RWPE1 (cell line): ENCODE measurements at regions not wholly inside any gene's neighbourhood (a gene's known extent, or its start where the extent isn't known, plus 50 kb on each side); places are given as distances from the start of the nearest gene placed in this dataset.
A peak's percentile ranks its signal among the peaks of the same experiment; 100 is the strongest.

Experiments used
- CTCF ChIA-PET: fragments of 350-600 bp; sonication (Branson Sonifier 250); formaldehyde crosslinking; extraction: SDS; loops from one replicate; lab custom pipeline; 2021; lab: Yijun Ruan, JAX
- POLR2A ChIA-PET: fragments of 400-600 bp; formaldehyde crosslinking; extraction: SDS; loops from one replicate; lab custom pipeline; 2020; ENCODE audit warnings: antibody characterized with exemption; ENCODE audit not compliant: low non-redundant PET; lab: Yijun Ruan, JAX
- DNase-seq: peaks from one replicate; pipeline ENCODE4 v3.0.0; 2012; ENCODE audit warnings: low spot score
- H3K27ac ChIP-seq: fragments of 450-650 bp; 2 replicates; pipeline ENCODE4 v1.5.1; 2017
- CTCF ChIP-seq: fragments of 450-650 bp; conservative IDR thresholded peaks from 2 replicates; pipeline ENCODE4 v1.5.1; 2017; ENCODE audit warnings: low read depth, mild to moderate bottlenecking

- CTCF ChIA-PET = interaction anchor here (0.7 to 1.2 kb wide), 2 partner anchors 184 to 216 kb away, joined by 3 read pairs; no protein-coding TSS in a partner anchor
- no peak overlapping the region for H3K27ac ChIP-seq
- no peak for DNase-seq
- POLR2A ChIA-PET = no interaction called here
- 0 out of 2 replicates have a peak, but pooled peaks have one; percentile 11 for TF ChIP-seq CTCF
These were observed 297.8 kb upstream of the FAM241A start for GRCh38 chr4:111847296-111848008.

DNA sequence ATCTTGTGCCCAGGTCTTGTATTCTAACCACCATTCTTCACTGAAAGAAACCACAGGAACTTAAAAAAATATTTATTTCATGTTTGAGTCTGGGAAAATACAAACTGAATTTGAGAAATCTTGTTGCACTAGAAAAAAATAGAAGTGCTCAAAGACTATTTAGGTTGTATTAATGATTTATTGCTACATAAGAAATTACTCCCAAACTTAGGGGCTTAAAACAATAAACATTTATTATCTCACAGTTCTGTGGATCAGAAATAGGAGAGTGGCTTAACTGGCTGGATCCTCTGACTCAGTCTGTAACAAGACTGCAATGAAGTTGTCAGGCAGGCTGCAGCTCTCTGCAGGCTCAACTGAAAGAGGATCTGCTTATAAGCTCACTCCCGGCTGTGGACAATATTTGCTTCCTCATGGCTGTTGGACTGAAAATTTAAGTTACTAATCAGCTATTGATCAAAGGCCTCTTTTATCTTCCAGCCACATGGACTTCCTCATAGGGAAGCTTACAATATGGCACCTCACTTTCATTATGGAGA, 295.4 kb upstream of the FAM241A start:
- CTCF ChIA-PET = no interaction called here
- TF ChIP-seq CTCF = no peak

DNA sequence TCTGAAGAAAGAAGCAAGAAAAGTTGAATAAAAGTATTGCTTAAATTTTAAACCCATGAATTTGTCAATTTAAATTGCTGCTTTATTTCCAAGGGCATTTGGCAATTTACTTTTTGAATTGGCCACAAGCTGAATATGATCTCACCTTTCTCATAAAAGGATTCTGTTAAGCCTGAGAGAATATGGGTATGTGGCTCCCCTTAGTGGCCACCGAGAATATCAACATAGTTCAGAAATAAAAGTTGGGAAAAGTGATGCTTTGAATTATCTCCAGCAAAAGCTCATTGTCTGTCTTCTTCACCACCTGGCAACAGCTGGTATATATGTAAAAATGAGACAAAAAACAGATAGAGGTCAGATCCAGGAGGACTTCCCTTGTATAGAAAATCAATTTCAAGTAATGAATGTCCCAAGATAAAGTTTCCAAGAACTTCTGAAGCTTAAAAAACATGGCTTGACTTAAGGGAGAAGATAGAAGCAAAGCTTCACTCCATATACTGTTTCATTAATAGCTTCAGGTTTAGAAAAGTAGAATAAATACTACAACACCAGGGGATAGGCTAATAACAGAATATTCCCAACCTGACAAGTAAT, 290.7 kb upstream of the FAM241A start:
- no peak overlapping the region for H3K27ac ChIP-seq
- ChIA-PET POLR2A (no interaction called here), CTCF (interaction anchor here (0.6 to 2.3 kb wide), 23 partner anchors 9 to 1172 kb away, joined by 3 to 14 read pairs (median 4); no protein-coding TSS in a partner anchor)
- DNase-seq = peak; percentile 16
- TF ChIP-seq CTCF = peak; percentile 69

More for the DNA sequence above, 295.4 kb upstream of the FAM241A start:
- POLR2A ChIA-PET = no interaction called here
- no peak for DNase-seq
- H3K27ac ChIP-seq = no peak overlapping the region

DNA sequence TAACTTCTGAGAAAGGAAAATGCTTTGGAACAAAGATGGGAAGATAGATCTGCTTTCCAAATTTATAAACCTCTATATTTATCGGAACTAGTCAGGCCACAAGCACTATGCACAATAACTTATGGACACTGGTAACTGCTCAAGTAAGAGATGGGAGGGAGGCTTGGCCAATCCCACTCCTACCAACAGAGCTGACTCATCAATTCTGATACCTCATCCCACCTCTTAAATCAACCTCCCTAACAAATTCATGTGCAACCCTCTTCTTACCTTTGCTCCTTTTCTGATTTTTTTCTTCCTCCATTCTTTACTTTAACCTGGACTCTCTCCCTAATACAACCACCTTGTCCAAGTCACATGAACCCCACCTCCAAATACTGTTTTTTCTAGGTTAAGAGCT, 289.9 kb upstream of the FAM241A start:
- H3K27ac ChIP-seq = no peak overlapping the region
- no peak for TF ChIP-seq CTCF
- ChIA-PET POLR2A (no interaction called here), CTCF (interaction anchor here (0.7 to 2.3 kb wide), 5 partner anchors 9 to 356 kb away, joined by 4 to 14 read pairs (median 5); no protein-coding TSS in a partner anchor)
- DNase-seq = no peak

GRCh38 chr4:111864066-111864465, 281.2 kb upstream of the FAM241A start:
- H3K27ac ChIP-seq = no peak overlapping the region
- no peak for TF ChIP-seq CTCF
- POLR2A ChIA-PET = no interaction called here
- no peak for DNase-seq
- CTCF ChIA-PET = interaction anchor here (1.3 kb wide), 1 partner anchor 9 kb away, joined by 5 read pairs; no protein-coding TSS in a partner anchor

- DNase-seq = no peak
- CTCF ChIA-PET = interaction anchor here (0.6 to 1.0 kb wide), 2 partner anchors 15 to 1553 kb away, joined by 3 to 9 read pairs; no protein-coding TSS in a partner anchor
- no peak for TF ChIP-seq CTCF
- no peak overlapping the region for H3K27ac ChIP-seq
- POLR2A ChIA-PET = no interaction called here
These were observed 275.9 kb upstream of the FAM241A start for GRCh38 chr4:111869339-111869738.
